ENCODE measurements at regions not wholly inside any gene's neighbourhood (a gene's known extent, or its start where the extent isn't known, plus 50 kb on each side); places are given as distances from the start of the nearest gene placed in this dataset.

GRCh38 chr4:56115898-56116297, 167.2 kb downstream of the CEP135 start:
- H3K4me1 ChIP-seq (ENCODE audit: control insufficient read depth in 1 of 2, insufficient read depth in 2 of 2, low read length in 2 of 2), result peaks cover 0 to 4% of the 10 kb centered on the region in 2 experiments
- H3K18ac ChIP-seq (ENCODE audit: low read length), result no peak overlapping the region
- H3K9me3 ChIP-seq (ENCODE audit: insufficient read depth, low read depth, low read length), result no peaks in the 10 kb centered on the region
- no peaks in the 10 kb centered on the region for H3K79me2 ChIP-seq (ENCODE audit: control insufficient read depth, insufficient read depth, low read length, poor library complexity)
- H3K79me1 ChIP-seq (ENCODE audit: low read length), result no peaks in the 10 kb centered on the region
- H2AFZ ChIP-seq (ENCODE audit: insufficient read depth, low read length, poor library complexity), result no peak overlapping the region
- H4K8ac ChIP-seq (ENCODE audit: low read depth, low read length), result no peak overlapping the region
- H3K14ac ChIP-seq (ENCODE audit: low read length), result no peak overlapping the region
- no peak overlapping the region for H4K91ac ChIP-seq (ENCODE audit: low read depth, low read length)
- H4K12ac ChIP-seq (ENCODE audit: low read depth, low read length), result no peak overlapping the region
- no peak for DNase-seq
- no peak overlapping the region for H2BK5ac ChIP-seq (ENCODE audit: low read depth, low read length, poor library complexity)
- no peak overlapping the region for H3K4ac ChIP-seq (ENCODE audit: low read depth, low read length)
- H3K27me3 ChIP-seq (ENCODE audit: insufficient read depth, low read length), result no peaks in the 10 kb centered on the region
- H3K27ac ChIP-seq (ENCODE audit: low read depth, low read length), result no peak overlapping the region
- H3K23ac ChIP-seq (ENCODE audit: low read length), result no peak overlapping the region
- H3K36me3 ChIP-seq (ENCODE audit: control insufficient read depth in 1 of 2, insufficient read depth in 2 of 2, low read length in 2 of 2), result no peaks in the 10 kb centered on the region
- H2BK12ac ChIP-seq (ENCODE audit: low read length), result no peak overlapping the region
- H3K9ac ChIP-seq (ENCODE audit: low read length), result no peak overlapping the region
- no peak overlapping the region for H2BK120ac ChIP-seq (ENCODE audit: insufficient read depth, low read length, poor library complexity)
- WGBS (ENCODE audit: extremely low coverage, insufficient coverage, insufficient read length), result no CpG with 5 or more reads among the region's 2 CpGs
- H2AK5ac ChIP-seq (ENCODE audit: low read length), result no peak overlapping the region
- H3K4me3 ChIP-seq (ENCODE audit: low read depth, low read length), result no peak overlapping the region
- no peak overlapping the region for H3K4me2 ChIP-seq (ENCODE audit: low read length)

DNA sequence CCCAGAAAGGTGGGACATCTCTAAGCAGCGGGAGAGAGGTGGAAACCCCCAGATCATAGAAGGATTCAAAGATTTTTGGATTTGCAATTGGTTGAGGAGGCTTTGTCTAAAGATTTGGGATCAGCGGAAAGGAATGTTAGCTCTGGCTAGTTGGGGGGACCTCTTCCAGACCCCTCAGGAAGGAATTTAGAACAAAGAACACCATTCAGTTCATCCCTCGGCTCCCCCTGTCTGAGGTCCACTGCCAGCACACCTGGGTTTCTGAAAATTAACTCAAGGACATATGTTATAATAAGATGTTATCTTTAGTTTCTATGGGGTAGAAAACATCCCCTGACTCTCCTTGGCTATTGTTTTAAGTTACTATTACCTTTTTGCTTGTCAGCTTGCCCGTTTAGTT, 163.6 kb downstream of the CEP135 start:
- Histone ChIP-seq H3K9ac (ENCODE audit: low read length) (no peak overlapping the region), H3K9me3 (ENCODE audit: insufficient read depth, low read depth, low read length) (no peaks in the 10 kb centered on the region), H3K79me2 (ENCODE audit: control insufficient read depth, insufficient read depth, low read length, poor library complexity) (no peaks in the 10 kb centered on the region), H2AK5ac (ENCODE audit: low read length) (no peak overlapping the region), H3K4me3 (ENCODE audit: low read depth, low read length) (no peak overlapping the region), H4K8ac (ENCODE audit: low read depth, low read length) (no peak overlapping the region), H3K23ac (ENCODE audit: low read length) (no peak overlapping the region), H4K12ac (ENCODE audit: low read depth, low read length) (no peak overlapping the region), H3K14ac (ENCODE audit: low read length) (no peak overlapping the region), H3K36me3 (ENCODE audit: control insufficient read depth in 1 of 2, insufficient read depth in 2 of 2, low read length in 2 of 2) (no peaks in the 10 kb centered on the region), H3K27ac (ENCODE audit: low read depth, low read length) (no peak overlapping the region), H3K18ac (ENCODE audit: low read length) (no peak overlapping the region), H2AFZ (ENCODE audit: insufficient read depth, low read length, poor library complexity) (no peak overlapping the region), H4K91ac (ENCODE audit: low read depth, low read length) (no peak overlapping the region), H3K4ac (ENCODE audit: low read depth, low read length) (no peak overlapping the region), H2BK120ac (ENCODE audit: insufficient read depth, low read length, poor library complexity) (no peak overlapping the region), H2BK5ac (ENCODE audit: low read depth, low read length, poor library complexity) (no peak overlapping the region), H3K4me2 (ENCODE audit: low read length) (no peak overlapping the region), H3K79me1 (ENCODE audit: low read length) (no peaks in the 10 kb centered on the region), H3K27me3 (ENCODE audit: insufficient read depth, low read length) (no peaks in the 10 kb centered on the region), H2BK12ac (ENCODE audit: low read length) (no peak overlapping the region), H3K4me1 (ENCODE audit: control insufficient read depth in 1 of 2, insufficient read depth in 2 of 2, low read length in 2 of 2) (peaks cover 0 to 8% of the 10 kb centered on the region in 2 experiments)
- DNase-seq, result no peak
- no CpG with 5 or more reads among the region's 4 CpGs for WGBS (ENCODE audit: extremely low coverage, insufficient coverage, insufficient read length)

- no peak overlapping the region for H3K9ac ChIP-seq (ENCODE audit: low read length)
- no peak overlapping the region for H2AFZ ChIP-seq (ENCODE audit: insufficient read depth, low read length, poor library complexity)
- no peak overlapping the region for H3K4ac ChIP-seq (ENCODE audit: low read depth, low read length)
- no peak overlapping the region for H4K91ac ChIP-seq (ENCODE audit: low read depth, low read length)
- peaks cover 0 to 3% of the 10 kb centered on the region in 2 experiments for H3K4me1 ChIP-seq (ENCODE audit: control insufficient read depth in 1 of 2, insufficient read depth in 2 of 2, low read length in 2 of 2)
- no peaks in the 10 kb centered on the region for H3K27me3 ChIP-seq (ENCODE audit: insufficient read depth, low read length)
- H4K8ac ChIP-seq (ENCODE audit: low read depth, low read length), result no peak overlapping the region
- H2AK5ac ChIP-seq (ENCODE audit: low read length), result no peak overlapping the region
- H3K18ac ChIP-seq (ENCODE audit: low read length), result no peak overlapping the region
- H3K27ac ChIP-seq (ENCODE audit: low read depth, low read length), result no peak overlapping the region
- no peaks in the 10 kb centered on the region for H3K79me1 ChIP-seq (ENCODE audit: low read length)
- H3K36me3 ChIP-seq (ENCODE audit: control insufficient read depth in 1 of 2, insufficient read depth in 2 of 2, low read length in 2 of 2), result no peaks in the 10 kb centered on the region
- no peaks in the 10 kb centered on the region for H3K9me3 ChIP-seq (ENCODE audit: insufficient read depth, low read depth, low read length)
- DNase-seq, result no peak
- H4K12ac ChIP-seq (ENCODE audit: low read depth, low read length), result no peak overlapping the region
- H2BK5ac ChIP-seq (ENCODE audit: low read depth, low read length, poor library complexity), result no peak overlapping the region
- no peak overlapping the region for H3K14ac ChIP-seq (ENCODE audit: low read length)
- H3K4me2 ChIP-seq (ENCODE audit: low read length), result no peak overlapping the region
- no CpG with 5 or more reads among the region's 11 CpGs for WGBS (ENCODE audit: extremely low coverage, insufficient coverage, insufficient read length)
- no peaks in the 10 kb centered on the region for H3K79me2 ChIP-seq (ENCODE audit: control insufficient read depth, insufficient read depth, low read length, poor library complexity)
- no peak overlapping the region for H2BK120ac ChIP-seq (ENCODE audit: insufficient read depth, low read length, poor library complexity)
- no peak overlapping the region for H3K4me3 ChIP-seq (ENCODE audit: low read depth, low read length)
- no peak overlapping the region for H3K23ac ChIP-seq (ENCODE audit: low read length)
- no peak overlapping the region for H2BK12ac ChIP-seq (ENCODE audit: low read length)
Measured at GRCh38 chr4:56106180-56107147, 157.7 kb downstream of the CEP135 start.

DNA sequence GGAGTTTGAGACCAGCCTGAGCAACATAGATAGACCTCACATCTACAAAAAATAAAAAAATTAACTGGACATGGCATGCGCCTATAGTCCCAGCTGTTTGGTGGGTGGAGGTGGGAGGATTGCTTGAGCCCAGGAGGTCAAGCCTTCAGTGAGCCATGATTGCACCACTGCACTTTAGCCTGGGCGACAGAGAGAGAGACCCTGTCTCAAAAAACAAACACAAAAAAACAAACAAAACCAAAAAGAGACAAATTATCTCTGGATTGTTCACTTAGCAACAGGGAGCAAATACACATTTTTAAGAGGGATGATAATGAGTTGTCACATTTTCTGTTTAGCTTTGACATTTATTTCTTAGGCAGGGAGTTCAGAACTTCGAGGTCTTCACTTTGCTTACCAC, 155.4 kb downstream of the CEP135 start:
- H3K23ac ChIP-seq (ENCODE audit: low read length), result no peak overlapping the region
- H2AFZ ChIP-seq (ENCODE audit: insufficient read depth, low read length, poor library complexity), result no peak overlapping the region
- no peak overlapping the region for H3K27ac ChIP-seq (ENCODE audit: low read depth, low read length)
- no peak overlapping the region for H3K4ac ChIP-seq (ENCODE audit: low read depth, low read length)
- no peak overlapping the region for H3K4me2 ChIP-seq (ENCODE audit: low read length)
- no peak overlapping the region for H4K91ac ChIP-seq (ENCODE audit: low read depth, low read length)
- H3K79me1 ChIP-seq (ENCODE audit: low read length), result no peaks in the 10 kb centered on the region
- H3K4me1 ChIP-seq (ENCODE audit: control insufficient read depth in 1 of 2, insufficient read depth in 2 of 2, low read length in 2 of 2), result peaks cover 0 to 3% of the 10 kb centered on the region in 2 experiments
- no peak overlapping the region for H2BK12ac ChIP-seq (ENCODE audit: low read length)
- no peak overlapping the region for H3K4me3 ChIP-seq (ENCODE audit: low read depth, low read length)
- H3K79me2 ChIP-seq (ENCODE audit: control insufficient read depth, insufficient read depth, low read length, poor library complexity), result no peaks in the 10 kb centered on the region
- no CpG with 5 or more reads among the region's 3 CpGs for WGBS (ENCODE audit: extremely low coverage, insufficient coverage, insufficient read length)
- no peak overlapping the region for H3K14ac ChIP-seq (ENCODE audit: low read length)
- no peak overlapping the region for H4K12ac ChIP-seq (ENCODE audit: low read depth, low read length)
- H2BK5ac ChIP-seq (ENCODE audit: low read depth, low read length, poor library complexity), result no peak overlapping the region
- no peak overlapping the region for H2BK120ac ChIP-seq (ENCODE audit: insufficient read depth, low read length, poor library complexity)
- H3K9ac ChIP-seq (ENCODE audit: low read length), result no peak overlapping the region
- no peak overlapping the region for H2AK5ac ChIP-seq (ENCODE audit: low read length)
- H3K27me3 ChIP-seq (ENCODE audit: insufficient read depth, low read length), result no peaks in the 10 kb centered on the region
- no peak overlapping the region for H4K8ac ChIP-seq (ENCODE audit: low read depth, low read length)
- H3K18ac ChIP-seq (ENCODE audit: low read length), result no peak overlapping the region
- no peak for DNase-seq
- H3K9me3 ChIP-seq (ENCODE audit: insufficient read depth, low read depth, low read length), result no peaks in the 10 kb centered on the region
- H3K36me3 ChIP-seq (ENCODE audit: control insufficient read depth in 1 of 2, insufficient read depth in 2 of 2, low read length in 2 of 2), result no peaks in the 10 kb centered on the region
